Activated naive CD4-positive, alpha-beta T cell treated with Interleukin-2 at 50 U/mL for 16 hours (primary cell): ENCODE measurements at regions not wholly inside any gene's neighbourhood (a gene's known extent, or its start where the extent isn't known, plus 50 kb on each side); places are given as distances from the start of the nearest gene placed in this dataset.

ENCODE experiments used
- DNase-seq: peaks from one replicate; pipeline ENCODE4 v3.0.0-alpha.2; 2020

GRCh38 chr2:240227538-240228428 is 87.3 kb upstream of the OTOS start:
- no peak for DNase-seq

DNA sequence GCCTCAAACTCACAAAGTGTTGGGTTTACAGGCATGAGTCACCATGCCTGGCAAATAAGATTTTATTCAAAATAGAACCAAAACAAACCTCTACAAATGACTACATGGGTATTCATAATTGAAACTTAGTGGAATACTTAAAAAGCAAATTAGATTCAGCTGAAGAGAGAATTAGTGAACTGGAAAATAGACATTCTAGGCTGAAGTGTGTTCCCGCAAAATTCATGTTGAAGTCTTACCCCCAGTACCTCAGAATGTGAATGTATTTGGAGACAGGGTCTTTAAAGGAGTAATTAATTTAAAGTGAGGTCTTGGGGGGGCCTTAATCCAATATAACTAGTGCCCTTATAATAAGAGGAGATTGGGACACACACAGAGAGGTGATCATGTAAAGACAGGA is 88.5 kb upstream of the OTOS start:
- peak; percentile 0 for DNase-seq

- peak; percentile 0 for DNase-seq
Observed at GRCh38 chr2:240229603-240230235, 89.3 kb upstream of the OTOS start.

- DNase-seq = no peak
Observed at GRCh38 chr2:240230291-240230931, 90.0 kb upstream of the OTOS start.

GRCh38 chr2:240231838-240232244 is 91.4 kb upstream of the OTOS start:
- no peak for DNase-seq

DNA sequence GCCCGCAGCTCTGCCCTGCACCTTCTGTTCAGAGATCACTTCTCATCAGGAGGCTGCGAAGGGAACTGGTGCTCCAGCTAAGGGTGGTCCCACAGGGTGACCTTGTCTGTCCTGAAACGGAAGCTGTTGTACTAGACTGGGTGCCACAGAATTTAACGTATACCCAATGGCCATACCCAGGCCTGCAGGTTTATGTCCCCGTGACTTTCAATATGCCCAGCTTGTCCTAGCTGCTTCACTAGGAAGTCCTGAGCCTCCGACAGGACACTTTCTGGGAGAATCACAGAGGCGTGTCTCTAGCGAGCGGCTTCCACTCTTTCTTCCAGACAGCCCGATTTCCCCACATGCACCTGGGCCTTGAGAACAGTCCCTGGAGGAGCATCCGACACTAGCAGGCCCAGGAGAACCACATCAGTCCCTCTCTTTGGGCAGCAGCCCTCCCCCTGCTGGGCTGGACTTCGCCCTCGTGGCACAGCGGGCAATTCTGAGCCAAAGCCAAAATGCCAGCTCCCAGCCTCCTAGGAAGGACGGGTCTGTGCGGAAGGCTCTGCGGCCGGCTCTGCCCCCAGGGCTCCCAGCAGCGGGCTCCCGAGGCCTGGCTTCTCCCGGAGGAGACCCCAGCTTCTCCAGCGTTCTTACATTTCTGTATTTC is 91.9 kb upstream of the OTOS start:
- DNase-seq = peak; percentile 0

GRCh38 chr2:240232961-240233884 is 92.8 kb upstream of the OTOS start:
- peak; percentile 72 for DNase-seq

GRCh38 chr2:240233885-240234502 is 93.5 kb upstream of the OTOS start:
- DNase-seq = peak; percentile 2

DNA sequence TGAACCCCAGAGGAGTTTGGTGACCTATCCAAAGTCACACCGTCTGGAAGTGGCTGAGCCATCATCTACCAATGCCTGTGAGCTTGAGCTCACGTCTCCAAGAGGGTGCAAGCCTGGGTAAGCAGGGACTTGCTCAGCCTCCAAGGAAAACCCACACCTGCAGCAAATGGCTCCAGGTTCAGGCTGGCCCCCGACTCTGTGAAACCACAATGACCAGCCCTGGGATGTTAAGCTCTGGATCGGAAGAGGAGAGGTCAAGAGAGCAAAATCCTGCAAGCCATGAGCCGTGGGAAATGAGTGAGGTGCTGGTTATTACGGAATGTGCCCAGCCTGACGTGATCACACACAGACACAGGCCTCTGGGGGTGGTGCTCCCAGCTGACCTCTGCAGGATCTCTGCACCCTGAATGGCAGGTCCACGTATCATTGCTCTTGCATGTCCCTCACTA is 94.1 kb upstream of the OTOS start:
- peak; percentile 1 for DNase-seq

GRCh38 chr2:240235149-240235803 is 94.8 kb upstream of the OTOS start:
- DNase-seq = peak; percentile 0

DNA sequence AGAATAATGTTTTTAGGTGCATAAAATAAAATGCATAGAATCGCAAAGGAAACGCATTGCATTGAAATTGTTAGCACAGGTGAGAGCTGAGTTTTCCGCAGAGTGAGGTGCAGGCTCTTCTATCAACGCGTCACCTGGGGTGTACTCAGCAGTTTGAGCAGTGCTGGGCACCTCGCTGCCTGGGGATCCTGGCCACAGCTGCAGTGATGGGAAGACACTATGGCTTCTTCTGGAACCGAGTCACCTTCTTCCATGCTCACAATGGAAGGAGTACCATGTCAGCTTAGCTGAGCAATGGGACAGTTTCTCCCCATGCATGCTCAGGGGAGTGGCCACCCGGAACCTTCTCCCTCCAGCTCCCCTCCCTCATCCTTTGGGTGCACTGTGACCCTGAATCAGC is 95.4 kb upstream of the OTOS start:
- DNase-seq = no peak

DNA sequence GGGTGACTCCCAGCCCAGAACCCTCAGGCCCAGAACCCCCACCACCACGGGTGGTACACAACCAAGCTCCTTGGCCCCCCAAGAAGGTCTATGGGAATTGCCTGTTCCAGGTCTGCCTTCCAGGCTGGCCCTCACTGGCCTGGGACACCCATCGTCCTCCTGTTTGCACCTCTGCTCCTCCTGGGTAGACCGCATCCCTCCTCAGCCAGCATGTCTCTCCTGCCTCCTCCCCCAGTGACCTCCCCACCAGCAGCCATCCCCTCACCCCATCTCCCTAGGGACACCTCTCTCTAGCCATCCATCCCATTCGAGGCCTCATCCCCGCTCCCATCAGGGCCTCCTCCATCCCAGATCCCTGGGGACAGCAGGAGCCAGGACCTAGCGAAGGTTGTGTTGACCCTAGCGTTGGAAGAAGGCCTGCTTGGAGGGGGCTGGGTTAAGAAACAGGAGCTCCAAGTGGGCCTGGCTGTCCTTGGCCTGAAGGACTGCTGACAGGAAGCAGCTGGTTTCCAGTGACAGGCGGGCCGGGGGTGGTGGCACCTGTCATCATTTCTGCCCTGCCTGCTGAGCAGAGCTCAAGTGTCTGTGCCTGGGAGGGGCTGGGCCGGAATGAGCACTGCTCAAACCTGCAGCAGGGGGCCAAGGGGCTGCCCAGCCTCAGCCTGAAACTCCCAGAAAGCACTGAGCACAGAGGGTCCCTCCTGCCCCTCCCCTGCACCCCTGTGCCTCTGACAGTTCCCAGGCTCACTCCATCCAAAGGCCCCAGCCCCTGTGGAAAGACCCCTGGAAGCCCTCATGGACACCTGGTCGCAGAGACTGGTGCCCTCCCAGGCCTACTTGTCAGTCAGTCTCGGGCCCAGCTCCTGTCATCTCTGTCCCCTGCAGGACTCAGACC is 96.0 kb upstream of the OTOS start:
- no peak for DNase-seq

GRCh38 chr2:240237609-240238174 is 97.2 kb upstream of the OTOS start:
- DNase-seq = no peak

DNA sequence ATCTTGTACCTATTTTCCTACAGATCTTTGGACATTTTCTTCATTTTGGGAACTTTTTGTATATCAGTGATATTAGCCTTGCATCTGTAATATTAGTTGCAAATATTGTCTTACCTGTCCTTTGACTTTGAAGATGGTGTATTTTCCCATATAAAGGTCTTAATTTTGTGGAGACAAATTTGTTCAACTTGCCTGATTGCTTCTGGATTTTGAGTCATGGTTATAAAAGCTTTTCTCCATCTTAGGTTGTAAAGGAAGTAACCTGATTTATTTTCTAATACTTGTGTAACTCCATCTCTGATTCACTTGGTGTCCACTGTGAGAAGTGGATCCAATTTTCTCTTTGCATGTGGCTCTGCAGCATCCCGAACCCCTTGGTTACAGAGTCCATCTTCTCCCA is 97.7 kb upstream of the OTOS start:
- no peak for DNase-seq

- no peak for DNase-seq
Observed at GRCh38 chr2:240238786-240239185, 98.3 kb upstream of the OTOS start.

DNA sequence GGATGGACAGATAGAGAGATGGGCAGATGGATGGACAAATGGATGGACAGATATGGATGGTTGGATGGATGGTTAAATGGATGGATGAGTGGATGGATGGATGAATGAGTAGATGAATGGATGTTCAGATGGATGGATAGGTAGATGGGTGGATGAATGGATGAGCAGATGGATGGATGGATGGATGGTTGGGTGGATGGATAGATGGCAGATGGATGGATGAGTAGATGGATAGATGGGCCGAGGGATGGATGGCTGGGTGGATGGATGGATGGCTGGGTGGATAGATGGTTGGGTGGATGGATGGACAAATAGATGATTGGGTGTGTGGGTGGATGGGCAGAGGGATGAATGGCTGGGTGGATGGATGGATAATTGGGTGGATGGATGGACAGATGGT is 98.9 kb upstream of the OTOS start:
- no peak for DNase-seq

GRCh38 chr2:240240017-240240734 is 99.7 kb upstream of the OTOS start:
- no peak for DNase-seq

DNA sequence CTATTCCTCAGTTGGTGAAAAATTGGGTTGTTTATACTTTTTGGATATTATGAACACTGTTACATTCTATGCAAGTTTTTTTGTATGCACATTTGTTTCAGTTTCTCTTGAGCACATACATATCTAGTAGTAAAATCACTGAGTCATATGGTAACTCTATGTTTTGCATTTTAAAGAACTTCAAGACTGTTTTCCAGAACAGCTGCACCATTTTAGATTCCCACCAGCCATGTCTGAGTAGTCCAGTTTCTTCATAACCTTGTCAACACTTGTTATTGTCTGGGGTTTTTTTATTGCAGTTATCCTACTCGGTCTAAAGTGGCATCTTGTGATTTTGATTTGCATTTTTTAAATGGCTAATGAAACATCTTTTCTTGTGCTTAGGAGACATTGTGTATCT is 100.3 kb upstream of the OTOS start:
- DNase-seq = no peak

GRCh38 chr2:240241572-240241971 is 101.1 kb upstream of the OTOS start:
- DNase-seq = no peak
